ENCODE measurements at regions not wholly inside any gene's neighbourhood (a gene's known extent, or its start where the extent isn't known, plus 50 kb on each side); places are given as distances from the start of the nearest gene placed in this dataset.

DNA sequence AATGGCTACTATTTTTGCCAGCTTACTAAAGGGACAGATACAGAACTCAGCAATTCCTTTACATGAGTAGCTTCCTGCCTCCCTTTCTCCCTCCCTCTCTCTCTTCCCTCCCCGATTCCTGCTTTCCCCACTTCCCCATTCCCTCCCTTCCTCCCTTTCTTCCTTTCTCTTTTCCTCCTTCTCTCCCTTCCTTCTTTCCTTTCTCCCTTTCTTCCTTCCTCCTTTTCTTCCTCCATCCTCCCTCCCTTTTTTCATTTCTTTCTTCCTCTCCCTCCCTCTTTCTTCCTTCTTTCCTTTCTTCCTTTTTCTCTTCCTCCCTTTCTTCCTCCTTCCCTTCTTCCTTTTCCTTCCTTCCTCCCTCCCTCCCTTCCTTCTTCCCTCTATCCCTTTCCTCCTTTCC is 178.1 kb downstream of the RNF144B start:
- TF ChIP-seq, protein P1, sequence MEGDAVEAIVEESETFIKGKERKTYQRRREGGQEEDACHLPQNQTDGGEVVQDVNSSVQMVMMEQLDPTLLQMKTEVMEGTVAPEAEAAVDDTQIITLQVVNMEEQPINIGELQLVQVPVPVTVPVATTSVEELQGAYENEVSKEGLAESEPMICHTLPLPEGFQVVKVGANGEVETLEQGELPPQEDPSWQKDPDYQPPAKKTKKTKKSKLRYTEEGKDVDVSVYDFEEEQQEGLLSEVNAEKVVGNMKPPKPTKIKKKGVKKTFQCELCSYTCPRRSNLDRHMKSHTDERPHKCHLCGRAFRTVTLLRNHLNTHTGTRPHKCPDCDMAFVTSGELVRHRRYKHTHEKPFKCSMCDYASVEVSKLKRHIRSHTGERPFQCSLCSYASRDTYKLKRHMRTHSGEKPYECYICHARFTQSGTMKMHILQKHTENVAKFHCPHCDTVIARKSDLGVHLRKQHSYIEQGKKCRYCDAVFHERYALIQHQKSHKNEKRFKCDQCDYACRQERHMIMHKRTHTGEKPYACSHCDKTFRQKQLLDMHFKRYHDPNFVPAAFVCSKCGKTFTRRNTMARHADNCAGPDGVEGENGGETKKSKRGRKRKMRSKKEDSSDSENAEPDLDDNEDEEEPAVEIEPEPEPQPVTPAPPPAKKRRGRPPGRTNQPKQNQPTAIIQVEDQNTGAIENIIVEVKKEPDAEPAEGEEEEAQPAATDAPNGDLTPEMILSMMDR (IDR thresholded peaks at IDR 0.05) = no peak
- TF ChIP-seq EP300 (IDR thresholded peaks at IDR 0.05) = no peak
- no peak for TF ChIP-seq POLR2AphosphoS5 (IDR thresholded peaks at IDR 0.05)

Measured in sigmoid colon (tissue), 4 donors.